Fibroblast of peridontal ligament (primary cell): ENCODE measurements at regions not wholly inside any gene's neighbourhood (a gene's known extent, or its start where the extent isn't known, plus 50 kb on each side); places are given as distances from the start of the nearest gene placed in this dataset.

ENCODE experiments used
- DNase-seq: peaks from one replicate; pipeline ENCODE4 v3.0.0-alpha.2; 2010; ENCODE audit errors: extremely low read depth

- DNase-seq, result peak; percentile 99
Measured at GRCh38 chr15:62742409-62743171, 300.0 kb upstream of the TPM1 start.

GRCh38 chr15:62745621-62746225 lies 296.8 kb upstream of the TPM1 start:
- DNase-seq, result peak; percentile 65

- DNase-seq, result no peak
Measured at GRCh38 chr15:62748196-62748595, 294.4 kb upstream of the TPM1 start.

GRCh38 chr15:62749036-62749815 lies 293.3 kb upstream of the TPM1 start:
- DNase-seq, result no peak

GRCh38 chr15:62750471-62750870 lies 292.1 kb upstream of the TPM1 start:
- DNase-seq, result no peak

- DNase-seq, result peak; percentile 48
Measured at GRCh38 chr15:62752657-62753517, 289.7 kb upstream of the TPM1 start.

GRCh38 chr15:62753518-62754221 lies 288.9 kb upstream of the TPM1 start:
- no peak for DNase-seq

GRCh38 chr15:62756326-62756994 lies 286.1 kb upstream of the TPM1 start:
- DNase-seq, result no peak

- no peak for DNase-seq
Measured at GRCh38 chr15:62756995-62757360, 285.6 kb upstream of the TPM1 start.

GRCh38 chr15:62757535-62757934 lies 285.0 kb upstream of the TPM1 start:
- no peak for DNase-seq

- peak; percentile 98 for DNase-seq
Measured at GRCh38 chr15:62758126-62758951, 284.2 kb upstream of the TPM1 start.

- DNase-seq, result no peak
Measured at GRCh38 chr15:62758952-62759349, 283.6 kb upstream of the TPM1 start.

- no peak for DNase-seq
Measured at GRCh38 chr15:62760538-62760937, 282.0 kb upstream of the TPM1 start.

- DNase-seq, result no peak
Measured at GRCh38 chr15:62765916-62766315, 276.6 kb upstream of the TPM1 start.

GRCh38 chr15:62766599-62766998 lies 275.9 kb upstream of the TPM1 start:
- DNase-seq, result no peak

GRCh38 chr15:62769604-62770003 lies 272.9 kb upstream of the TPM1 start:
- peak; percentile 72 for DNase-seq

- DNase-seq, result no peak
Measured at GRCh38 chr15:62770111-62770660, 272.4 kb upstream of the TPM1 start.

GRCh38 chr15:62770752-62771151 lies 271.8 kb upstream of the TPM1 start:
- peak; percentile 68 for DNase-seq

GRCh38 chr15:62771234-62771633 lies 271.3 kb upstream of the TPM1 start:
- DNase-seq, result no peak
